Transverse colon (tissue), 3 donors: ENCODE measurements at regions not wholly inside any gene's neighbourhood (a gene's known extent, or its start where the extent isn't known, plus 50 kb on each side); places are given as distances from the start of the nearest gene placed in this dataset.

ENCODE experiments used
- CTCF ChIP-seq, 5 experiments: fragments of 200-600 bp in 3 of 5; fragments of 450-650 bp in 2 of 5; sonication (generic) in 3 of 5; IDR thresholded peaks; 1 replicate in 2 of 5; 2 replicates in 3 of 5; pipeline ENCODE4 v1.5.1; 2016 to 2017; ENCODE audit warnings: antibody characterized with exemption in 5 of 5, inconsistent platforms in 3 of 5, mild to moderate bottlenecking in 2 of 5, moderate library complexity in 1 of 5
- EP300 ChIP-seq: sonication (generic); formaldehyde crosslinking; IDR thresholded peaks from one replicate; pipeline ENCODE4 v1.6.1; 2017; ENCODE audit warnings: antibody characterized with exemption, low read depth

GRCh38 chr2:122018736-122019135, 263.3 kb downstream of the TSN start:
- TF ChIP-seq CTCF (IDR thresholded peaks at IDR 0.05) (no peak), EP300 (no peak)
